WTC11 (cell line): ENCODE measurements at regions not wholly inside any gene's neighbourhood (a gene's known extent, or its start where the extent isn't known, plus 50 kb on each side); places are given as distances from the start of the nearest gene placed in this dataset.

ENCODE experiments used
- ATAC-seq: fragments of 200-7000 bp; cut with Tn5 transposase; 2 replicates; pipeline ENCODE4 v1.10.0; 2021; ENCODE audit warnings: mild to moderate bottlenecking, moderate library complexity
- CTCF ChIA-PET: fragments of 300-600 bp; sonication (Branson Sonifier 250); formaldehyde crosslinking; loops from one replicate; lab custom pipeline; 2021; ENCODE audit warnings: antibody characterized with exemption; lab: Charles Lee
- POLR2A ChIA-PET: fragments of 350-600 bp; sonication (Branson Sonifier 250); formaldehyde crosslinking; loops from one replicate; lab custom pipeline; 2021; ENCODE audit warnings: antibody characterized with exemption; lab: Charles Lee
- DNase-seq: peaks from one replicate; pipeline ENCODE4 v3.0.0; 2021; ENCODE audit warnings: low spot score
- H3K27ac Mint-ChIP-seq: 2 replicates; pipeline ENCODE4 v1.8.0; 2021; ENCODE audit warnings: mixed read lengths
- H3K27me3 Mint-ChIP-seq: 2 replicates; pipeline ENCODE4 v1.8.0; 2021; ENCODE audit warnings: low read depth, mild to moderate bottlenecking, moderate library complexity, mixed read lengths
- H3K36me3 Mint-ChIP-seq: 2 replicates; pipeline ENCODE4 v1.8.0; 2021; ENCODE audit warnings: mixed read lengths
- H3K4me1 Mint-ChIP-seq: 2 replicates; pipeline ENCODE4 v1.8.0; 2022; ENCODE audit warnings: mixed read lengths
- H3K4me3 Mint-ChIP-seq: 2 replicates; pipeline ENCODE4 v1.8.0; 2021; ENCODE audit warnings: mild to moderate bottlenecking, moderate library complexity, mixed read lengths
- H3K9me3 Mint-ChIP-seq: 2 replicates; pipeline ENCODE4 v1.8.0; 2021; ENCODE audit warnings: mixed read lengths
- ATF1 ChIP-seq: sonication (generic); formaldehyde crosslinking; IDR thresholded peaks from 2 replicates; pipeline ENCODE4 v1.8.1; 2023; ENCODE audit warnings: mild to moderate bottlenecking, moderate library complexity, missing genetic modification reagents
- CBFB ChIP-seq: sonication (generic); formaldehyde crosslinking; IDR thresholded peaks from 2 replicates; pipeline ENCODE4 v1.8.1; 2022; ENCODE audit warnings: mild to moderate bottlenecking, low read depth, missing genetic modification reagents
- ESRRA ChIP-seq: sonication (generic); formaldehyde crosslinking; IDR thresholded peaks from 2 replicates; pipeline ENCODE4 v1.8.1; 2022; ENCODE audit warnings: mild to moderate bottlenecking, missing genetic modification reagents, borderline replicate concordance
- GABPB1 ChIP-seq: sonication (generic); formaldehyde crosslinking; IDR thresholded peaks from 2 replicates; pipeline ENCODE4 v1.8.1; 2023; ENCODE audit warnings: mild to moderate bottlenecking, missing genetic modification reagents
- HMGA2 ChIP-seq: fragments of 250-450 bp; sonication (Bioruptor Pico); IDR thresholded peaks from 2 replicates; pipeline ENCODE4 v1.4.0; 2021; ENCODE audit warnings: mild to moderate bottlenecking, moderate library complexity
- JAZF1 ChIP-seq: fragments of 250-450 bp; sonication (Bioruptor Pico); IDR thresholded peaks from 2 replicates; pipeline ENCODE4 v1.9.0; 2021; ENCODE audit warnings: moderate library complexity, mild to moderate bottlenecking, inconsistent platforms
- JUN ChIP-seq: sonication (generic); formaldehyde crosslinking; IDR thresholded peaks from 2 replicates; pipeline ENCODE4 v1.8.0; 2023; ENCODE audit warnings: mild to moderate bottlenecking, missing genetic modification reagents
- NFATC4 ChIP-seq: fragments of 250-450 bp; sonication (Bioruptor Pico); IDR thresholded peaks from 2 replicates; pipeline ENCODE4 v1.9.0; 2021; ENCODE audit warnings: mild to moderate bottlenecking
- OVOL2 ChIP-seq: fragments of 250-450 bp; sonication (Bioruptor Pico); IDR thresholded peaks from 2 replicates; pipeline ENCODE4 v1.9.0; 2021; ENCODE audit warnings: mild to moderate bottlenecking, borderline replicate concordance
- PRRX2 ChIP-seq: fragments of 250-450 bp; sonication (Bioruptor Pico); IDR thresholded peaks from 2 replicates; pipeline ENCODE4 v1.8.0; 2021; ENCODE audit warnings: mild to moderate bottlenecking
- ZNF219 ChIP-seq: sonication (generic); formaldehyde crosslinking; IDR thresholded peaks from 2 replicates; pipeline ENCODE4 v1.8.0; 2023; ENCODE audit warnings: missing genetic modification reagents, mild to moderate bottlenecking, borderline replicate concordance
- ZNF423 ChIP-seq: fragments of 250-450 bp; sonication (Bioruptor Pico); IDR thresholded peaks from 2 replicates; pipeline ENCODE4 v2.1.2; 2022; ENCODE audit warnings: mild to moderate bottlenecking, moderate library complexity
- TF ChIP-seq, protein P1 (sequence below): fragments of 250-450 bp; sonication (Bioruptor Pico); IDR thresholded peaks from 2 replicates; pipeline ENCODE4 v1.9.0; 2021; ENCODE audit warnings: mild to moderate bottlenecking
- TF ChIP-seq, protein P2 (sequence below): sonication (generic); formaldehyde crosslinking; IDR thresholded peaks from 2 replicates; pipeline ENCODE4 v1.8.1; 2023; ENCODE audit warnings: mild to moderate bottlenecking, missing genetic modification reagents, moderate library complexity
- TF ChIP-seq, protein P3 (sequence below): fragments of 200-600 bp; IDR thresholded peaks from 2 replicates; pipeline ENCODE4 v1.8.0; 2022; ENCODE audit warnings: antibody characterized with exemption
- TF ChIP-seq, protein P4 (sequence below): sonication (generic); formaldehyde crosslinking; IDR thresholded peaks from 2 replicates; pipeline ENCODE4 v1.8.1; 2023; ENCODE audit warnings: mild to moderate bottlenecking, missing genetic modification reagents, borderline replicate concordance
- TF ChIP-seq, protein P5 (sequence below): fragments of 250-450 bp; sonication (Bioruptor Pico); IDR thresholded peaks from 2 replicates; pipeline ENCODE4 v1.9.0; 2021; ENCODE audit warnings: mild to moderate bottlenecking
- TF ChIP-seq, protein P6 (sequence below): fragments of 250-450 bp; sonication (Bioruptor Pico); IDR thresholded peaks from 2 replicates; pipeline ENCODE4 v1.9.0; 2021; ENCODE audit warnings: moderate library complexity, mild to moderate bottlenecking, inconsistent platforms, borderline replicate concordance
- TF ChIP-seq, protein P7 (sequence below): fragments of 250-450 bp; sonication (Bioruptor Pico); IDR thresholded peaks from 2 replicates; pipeline ENCODE4 v2.1.2; 2022; ENCODE audit warnings: mild to moderate bottlenecking, moderate library complexity
- TF ChIP-seq, protein P8 (sequence below): sonication (generic); formaldehyde crosslinking; conservative IDR thresholded peaks from 2 replicates; pipeline ENCODE4 v1.8.1; 2022; ENCODE audit warnings: mild to moderate bottlenecking, missing genetic modification reagents
- TF ChIP-seq, protein P9 (sequence below): sonication (generic); formaldehyde crosslinking; IDR thresholded peaks from 2 replicates; pipeline ENCODE4 v1.8.0; 2022; ENCODE audit warnings: mild to moderate bottlenecking, missing genetic modification reagents
- TF ChIP-seq, protein P10 (sequence below): sonication (generic); formaldehyde crosslinking; IDR thresholded peaks from 2 replicates; pipeline ENCODE4 v1.8.1; 2023; ENCODE audit warnings: mild to moderate bottlenecking, missing genetic modification reagents

DNA sequence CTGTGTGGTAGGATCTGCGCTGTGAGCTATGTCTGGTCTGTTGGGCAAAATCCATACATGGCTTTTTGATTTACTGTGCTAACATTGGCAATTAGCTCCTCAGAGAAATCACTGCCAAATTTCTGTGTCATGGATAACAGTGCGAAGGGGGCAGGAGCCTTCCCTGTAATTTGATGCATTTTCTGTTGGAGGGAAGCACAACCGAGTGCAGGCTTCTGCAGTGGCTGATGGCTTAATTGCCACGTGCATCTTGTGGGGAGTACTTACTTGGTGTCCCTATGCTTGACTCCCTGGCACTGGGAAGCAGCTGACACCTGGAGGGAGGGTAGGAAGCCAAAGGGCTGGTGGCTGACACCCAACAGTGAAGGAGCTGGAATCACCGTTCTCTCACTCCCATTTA, 99.3 kb upstream of the PROKR2 start (continued):
- TF ChIP-seq, protein P1, sequence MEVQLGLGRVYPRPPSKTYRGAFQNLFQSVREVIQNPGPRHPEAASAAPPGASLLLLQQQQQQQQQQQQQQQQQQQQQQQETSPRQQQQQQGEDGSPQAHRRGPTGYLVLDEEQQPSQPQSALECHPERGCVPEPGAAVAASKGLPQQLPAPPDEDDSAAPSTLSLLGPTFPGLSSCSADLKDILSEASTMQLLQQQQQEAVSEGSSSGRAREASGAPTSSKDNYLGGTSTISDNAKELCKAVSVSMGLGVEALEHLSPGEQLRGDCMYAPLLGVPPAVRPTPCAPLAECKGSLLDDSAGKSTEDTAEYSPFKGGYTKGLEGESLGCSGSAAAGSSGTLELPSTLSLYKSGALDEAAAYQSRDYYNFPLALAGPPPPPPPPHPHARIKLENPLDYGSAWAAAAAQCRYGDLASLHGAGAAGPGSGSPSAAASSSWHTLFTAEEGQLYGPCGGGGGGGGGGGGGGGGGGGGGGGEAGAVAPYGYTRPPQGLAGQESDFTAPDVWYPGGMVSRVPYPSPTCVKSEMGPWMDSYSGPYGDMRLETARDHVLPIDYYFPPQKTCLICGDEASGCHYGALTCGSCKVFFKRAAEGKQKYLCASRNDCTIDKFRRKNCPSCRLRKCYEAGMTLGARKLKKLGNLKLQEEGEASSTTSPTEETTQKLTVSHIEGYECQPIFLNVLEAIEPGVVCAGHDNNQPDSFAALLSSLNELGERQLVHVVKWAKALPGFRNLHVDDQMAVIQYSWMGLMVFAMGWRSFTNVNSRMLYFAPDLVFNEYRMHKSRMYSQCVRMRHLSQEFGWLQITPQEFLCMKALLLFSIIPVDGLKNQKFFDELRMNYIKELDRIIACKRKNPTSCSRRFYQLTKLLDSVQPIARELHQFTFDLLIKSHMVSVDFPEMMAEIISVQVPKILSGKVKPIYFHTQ (CRISPR knock-in tag): no peak
- TF ChIP-seq NFATC4: no peak
- no peak for TF ChIP-seq ATF1
- no peak for TF ChIP-seq GABPB1 (CRISPR knock-in tag)
- TF ChIP-seq, protein P2, sequence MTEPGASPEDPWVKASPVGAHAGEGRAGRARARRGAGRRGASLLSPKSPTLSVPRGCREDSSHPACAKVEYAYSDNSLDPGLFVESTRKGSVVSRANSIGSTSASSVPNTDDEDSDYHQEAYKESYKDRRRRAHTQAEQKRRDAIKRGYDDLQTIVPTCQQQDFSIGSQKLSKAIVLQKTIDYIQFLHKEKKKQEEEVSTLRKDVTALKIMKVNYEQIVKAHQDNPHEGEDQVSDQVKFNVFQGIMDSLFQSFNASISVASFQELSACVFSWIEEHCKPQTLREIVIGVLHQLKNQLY (CRISPR knock-in tag): no peak
- no peak for TF ChIP-seq OVOL2
- TF ChIP-seq, protein P3, sequence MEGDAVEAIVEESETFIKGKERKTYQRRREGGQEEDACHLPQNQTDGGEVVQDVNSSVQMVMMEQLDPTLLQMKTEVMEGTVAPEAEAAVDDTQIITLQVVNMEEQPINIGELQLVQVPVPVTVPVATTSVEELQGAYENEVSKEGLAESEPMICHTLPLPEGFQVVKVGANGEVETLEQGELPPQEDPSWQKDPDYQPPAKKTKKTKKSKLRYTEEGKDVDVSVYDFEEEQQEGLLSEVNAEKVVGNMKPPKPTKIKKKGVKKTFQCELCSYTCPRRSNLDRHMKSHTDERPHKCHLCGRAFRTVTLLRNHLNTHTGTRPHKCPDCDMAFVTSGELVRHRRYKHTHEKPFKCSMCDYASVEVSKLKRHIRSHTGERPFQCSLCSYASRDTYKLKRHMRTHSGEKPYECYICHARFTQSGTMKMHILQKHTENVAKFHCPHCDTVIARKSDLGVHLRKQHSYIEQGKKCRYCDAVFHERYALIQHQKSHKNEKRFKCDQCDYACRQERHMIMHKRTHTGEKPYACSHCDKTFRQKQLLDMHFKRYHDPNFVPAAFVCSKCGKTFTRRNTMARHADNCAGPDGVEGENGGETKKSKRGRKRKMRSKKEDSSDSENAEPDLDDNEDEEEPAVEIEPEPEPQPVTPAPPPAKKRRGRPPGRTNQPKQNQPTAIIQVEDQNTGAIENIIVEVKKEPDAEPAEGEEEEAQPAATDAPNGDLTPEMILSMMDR: no peak
- TF ChIP-seq, all 79 proteins: peak for 0

DNA sequence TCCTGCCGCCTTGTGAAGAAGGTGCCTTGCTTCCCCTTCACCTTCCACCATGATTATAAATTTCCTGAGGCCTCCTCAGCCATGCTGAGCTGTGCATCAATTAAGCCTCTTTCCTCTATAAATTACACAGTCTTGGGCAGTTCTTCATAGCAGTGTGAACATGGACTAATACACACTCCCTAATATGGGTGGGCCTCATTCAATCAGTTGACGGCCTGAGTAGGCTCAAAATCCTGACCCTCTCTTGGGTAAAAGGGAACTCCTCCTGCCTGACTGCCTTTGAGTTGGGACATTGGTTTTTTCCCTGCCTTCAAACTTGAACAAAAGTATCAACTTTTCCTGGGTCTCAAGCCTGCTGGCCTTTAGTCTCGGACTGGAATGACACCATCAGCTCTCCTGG, 96.6 kb upstream of the PROKR2 start:
- Mint-ChIP-seq H3K9me3 (peaks cover 10% of the 10 kb centered on the region), H3K4me3 (no peak overlapping the region), H3K4me1 (no peaks in the 10 kb centered on the region), H3K36me3 (no peaks in the 10 kb centered on the region), H3K27ac (no peak overlapping the region), H3K27me3 (peaks cover 8% of the 10 kb centered on the region)
- TF ChIP-seq, protein P4, sequence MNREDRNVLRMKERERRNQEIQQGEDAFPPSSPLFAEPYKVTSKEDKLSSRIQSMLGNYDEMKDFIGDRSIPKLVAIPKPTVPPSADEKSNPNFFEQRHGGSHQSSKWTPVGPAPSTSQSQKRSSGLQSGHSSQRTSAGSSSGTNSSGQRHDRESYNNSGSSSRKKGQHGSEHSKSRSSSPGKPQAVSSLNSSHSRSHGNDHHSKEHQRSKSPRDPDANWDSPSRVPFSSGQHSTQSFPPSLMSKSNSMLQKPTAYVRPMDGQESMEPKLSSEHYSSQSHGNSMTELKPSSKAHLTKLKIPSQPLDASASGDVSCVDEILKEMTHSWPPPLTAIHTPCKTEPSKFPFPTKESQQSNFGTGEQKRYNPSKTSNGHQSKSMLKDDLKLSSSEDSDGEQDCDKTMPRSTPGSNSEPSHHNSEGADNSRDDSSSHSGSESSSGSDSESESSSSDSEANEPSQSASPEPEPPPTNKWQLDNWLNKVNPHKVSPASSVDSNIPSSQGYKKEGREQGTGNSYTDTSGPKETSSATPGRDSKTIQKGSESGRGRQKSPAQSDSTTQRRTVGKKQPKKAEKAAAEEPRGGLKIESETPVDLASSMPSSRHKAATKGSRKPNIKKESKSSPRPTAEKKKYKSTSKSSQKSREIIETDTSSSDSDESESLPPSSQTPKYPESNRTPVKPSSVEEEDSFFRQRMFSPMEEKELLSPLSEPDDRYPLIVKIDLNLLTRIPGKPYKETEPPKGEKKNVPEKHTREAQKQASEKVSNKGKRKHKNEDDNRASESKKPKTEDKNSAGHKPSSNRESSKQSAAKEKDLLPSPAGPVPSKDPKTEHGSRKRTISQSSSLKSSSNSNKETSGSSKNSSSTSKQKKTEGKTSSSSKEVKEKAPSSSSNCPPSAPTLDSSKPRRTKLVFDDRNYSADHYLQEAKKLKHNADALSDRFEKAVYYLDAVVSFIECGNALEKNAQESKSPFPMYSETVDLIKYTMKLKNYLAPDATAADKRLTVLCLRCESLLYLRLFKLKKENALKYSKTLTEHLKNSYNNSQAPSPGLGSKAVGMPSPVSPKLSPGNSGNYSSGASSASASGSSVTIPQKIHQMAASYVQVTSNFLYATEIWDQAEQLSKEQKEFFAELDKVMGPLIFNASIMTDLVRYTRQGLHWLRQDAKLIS: no peak
- TF ChIP-seq, protein P5, sequence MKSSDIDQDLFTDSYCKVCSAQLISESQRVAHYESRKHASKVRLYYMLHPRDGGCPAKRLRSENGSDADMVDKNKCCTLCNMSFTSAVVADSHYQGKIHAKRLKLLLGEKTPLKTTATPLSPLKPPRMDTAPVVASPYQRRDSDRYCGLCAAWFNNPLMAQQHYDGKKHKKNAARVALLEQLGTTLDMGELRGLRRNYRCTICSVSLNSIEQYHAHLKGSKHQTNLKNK (CRISPR knock-in tag): no peak
- TF ChIP-seq, protein P6, sequence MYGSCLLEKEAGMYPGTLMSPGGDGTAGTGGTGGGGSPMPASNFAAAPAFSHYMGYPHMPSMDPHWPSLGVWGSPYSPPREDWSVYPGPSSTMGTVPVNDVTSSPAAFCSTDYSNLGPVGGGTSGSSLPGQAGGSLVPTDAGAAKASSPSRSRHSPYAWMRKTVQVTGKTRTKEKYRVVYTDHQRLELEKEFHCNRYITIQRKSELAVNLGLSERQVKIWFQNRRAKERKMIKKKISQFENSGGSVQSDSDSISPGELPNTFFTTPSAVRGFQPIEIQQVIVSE (CRISPR knock-in tag): no peak
- TF ChIP-seq ESRRA (no peak), PRRX2 (CRISPR knock-in tag) (no peak), ZNF219 (CRISPR knock-in tag) (no peak), HMGA2 (CRISPR knock-in tag) (no peak), ZNF423 (CRISPR knock-in tag) (no peak), JAZF1 (CRISPR knock-in tag) (no peak), JUN (CRISPR knock-in tag) (no peak), CBFB (no peak)
- TF ChIP-seq, protein P7, sequence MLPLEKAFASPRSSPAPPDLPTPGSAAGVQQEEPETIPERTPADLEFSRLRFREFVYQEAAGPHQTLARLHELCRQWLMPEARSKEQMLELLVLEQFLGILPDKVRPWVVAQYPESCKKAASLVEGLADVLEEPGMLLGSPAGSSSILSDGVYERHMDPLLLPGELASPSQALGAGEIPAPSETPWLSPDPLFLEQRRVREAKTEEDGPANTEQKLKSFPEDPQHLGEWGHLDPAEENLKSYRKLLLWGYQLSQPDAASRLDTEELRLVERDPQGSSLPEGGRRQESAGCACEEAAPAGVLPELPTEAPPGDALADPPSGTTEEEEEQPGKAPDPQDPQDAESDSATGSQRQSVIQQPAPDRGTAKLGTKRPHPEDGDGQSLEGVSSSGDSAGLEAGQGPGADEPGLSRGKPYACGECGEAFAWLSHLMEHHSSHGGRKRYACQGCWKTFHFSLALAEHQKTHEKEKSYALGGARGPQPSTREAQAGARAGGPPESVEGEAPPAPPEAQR (CRISPR knock-in tag): no peak
- TF ChIP-seq, protein P8, sequence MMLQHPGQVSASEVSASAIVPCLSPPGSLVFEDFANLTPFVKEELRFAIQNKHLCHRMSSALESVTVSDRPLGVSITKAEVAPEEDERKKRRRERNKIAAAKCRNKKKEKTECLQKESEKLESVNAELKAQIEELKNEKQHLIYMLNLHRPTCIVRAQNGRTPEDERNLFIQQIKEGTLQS (CRISPR knock-in tag): no peak
- TF ChIP-seq, protein P9, sequence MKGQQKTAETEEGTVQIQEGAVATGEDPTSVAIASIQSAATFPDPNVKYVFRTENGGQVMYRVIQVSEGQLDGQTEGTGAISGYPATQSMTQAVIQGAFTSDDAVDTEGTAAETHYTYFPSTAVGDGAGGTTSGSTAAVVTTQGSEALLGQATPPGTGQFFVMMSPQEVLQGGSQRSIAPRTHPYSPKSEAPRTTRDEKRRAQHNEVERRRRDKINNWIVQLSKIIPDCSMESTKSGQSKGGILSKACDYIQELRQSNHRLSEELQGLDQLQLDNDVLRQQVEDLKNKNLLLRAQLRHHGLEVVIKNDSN (CRISPR knock-in tag): no peak
- TF ChIP-seq, protein P10, sequence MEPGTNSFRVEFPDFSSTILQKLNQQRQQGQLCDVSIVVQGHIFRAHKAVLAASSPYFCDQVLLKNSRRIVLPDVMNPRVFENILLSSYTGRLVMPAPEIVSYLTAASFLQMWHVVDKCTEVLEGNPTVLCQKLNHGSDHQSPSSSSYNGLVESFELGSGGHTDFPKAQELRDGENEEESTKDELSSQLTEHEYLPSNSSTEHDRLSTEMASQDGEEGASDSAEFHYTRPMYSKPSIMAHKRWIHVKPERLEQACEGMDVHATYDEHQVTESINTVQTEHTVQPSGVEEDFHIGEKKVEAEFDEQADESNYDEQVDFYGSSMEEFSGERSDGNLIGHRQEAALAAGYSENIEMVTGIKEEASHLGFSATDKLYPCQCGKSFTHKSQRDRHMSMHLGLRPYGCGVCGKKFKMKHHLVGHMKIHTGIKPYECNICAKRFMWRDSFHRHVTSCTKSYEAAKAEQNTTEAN: no peak
- no peak for ATAC-seq
- ChIA-PET CTCF (no interaction called here), POLR2A (no interaction called here)
- DNase-seq: no peak
